ENCODE measurements at regions not wholly inside any gene's neighbourhood (a gene's known extent, or its start where the extent isn't known, plus 50 kb on each side); places are given as distances from the start of the nearest gene placed in this dataset.

GRCh38 chr10:90168244-90168643 lies 466.9 kb downstream of the KIF20B start:
- TF ChIP-seq CTCF (IDR thresholded peaks at IDR 0.05; ENCODE audit: insufficient read depth, low read length, poor library complexity, severe bottlenecking) (no peak), EZH2phosphoT487 (conservative IDR thresholded peaks at IDR 0.05; ENCODE audit: low read length) (no peak)

Measured in SU-DHL-6 (cell line).